ENCODE measurements at regions not wholly inside any gene's neighbourhood (a gene's known extent, or its start where the extent isn't known, plus 50 kb on each side); places are given as distances from the start of the nearest gene placed in this dataset.

GRCh38 chr18:60096428-60096827 lies 196.6 kb downstream of the PMAIP1 start:
- no peak for TF ChIP-seq POLR2AphosphoS5 (IDR thresholded peaks at IDR 0.05)
- Histone ChIP-seq H3K27me3 (no peaks in the 10 kb centered on the region), H3K4me3 (no peak overlapping the region), H3K4me1 (no peaks in the 10 kb centered on the region), H3K9me3 (no peaks in the 10 kb centered on the region), H3K36me3 (no peaks in the 10 kb centered on the region), H3K27ac (no peak overlapping the region)
- in situ Hi-C loops (cut with MboI; ENCODE audit: low pct_ligation_motif_present in 1 of 4, low pct_unique_long_range_greater_than_20kb in 1 of 4, low sequenced_read_pairs in 3 of 4) = loop anchor here in 2 of 4 donors (25.0 kb wide), 2 partner anchors 91 to 316 kb away; no protein-coding TSS in a partner anchor
- DNase-seq = no peak
- 34 to 55% methylated on average over 1 of the region's 1 CpG for WGBS, 2 donors (ENCODE audit: low coverage in 1 of 2)
- intact Hi-C loops (cut with DNase I; ENCODE audit: low total_unique reads) = no loop called here

GRCh38 chr18:60092073-60092472 lies 192.3 kb downstream of the PMAIP1 start:
- Histone ChIP-seq H3K27me3 (no peaks in the 10 kb centered on the region), H3K9me3 (no peaks in the 10 kb centered on the region), H3K27ac (no peak overlapping the region), H3K36me3 (no peaks in the 10 kb centered on the region), H3K4me3 (no peak overlapping the region), H3K4me1 (no peaks in the 10 kb centered on the region)
- no peak for TF ChIP-seq CTCF (IDR thresholded peaks at IDR 0.05)
- TF ChIP-seq POLR2A (IDR thresholded peaks at IDR 0.05) = no peak
- TF ChIP-seq EP300 (IDR thresholded peaks at IDR 0.05; ENCODE audit: low read depth) = no peak
- TF ChIP-seq POLR2AphosphoS5 (IDR thresholded peaks at IDR 0.05) = no peak
- intact Hi-C loops (cut with DNase I; ENCODE audit: low total_unique reads) = no loop called here
- no peak for DNase-seq
- in situ Hi-C loops (cut with MboI; ENCODE audit: low pct_ligation_motif_present in 1 of 4, low pct_unique_long_range_greater_than_20kb in 1 of 4, low sequenced_read_pairs in 3 of 4) = loop anchor here in 2 of 4 donors (25.0 kb wide), 2 partner anchors 95 to 320 kb away; no protein-coding TSS in a partner anchor

GRCh38 chr18:60090170-60090569 lies 190.4 kb downstream of the PMAIP1 start:
- intact Hi-C loops (cut with DNase I; ENCODE audit: low total_unique reads) = no loop called here
- no peak for DNase-seq
- no peaks in the 10 kb centered on the region for H3K27me3 ChIP-seq
- in situ Hi-C loops (cut with MboI; ENCODE audit: low pct_ligation_motif_present in 1 of 4, low pct_unique_long_range_greater_than_20kb in 1 of 4, low sequenced_read_pairs in 3 of 4) = loop anchor here in 2 of 4 donors (25.0 kb wide), 2 partner anchors 97 to 322 kb away; no protein-coding TSS in a partner anchor
- 35 to 39% methylated on average over 7 of the region's 7 CpGs for WGBS, 2 donors (ENCODE audit: low coverage in 1 of 2)
- no peak overlapping the region for H3K27ac ChIP-seq
- TF ChIP-seq POLR2AphosphoS5 (IDR thresholded peaks at IDR 0.05) (no peak), CTCF (IDR thresholded peaks at IDR 0.05) (no peak), POLR2A (IDR thresholded peaks at IDR 0.05) (no peak), EP300 (IDR thresholded peaks at IDR 0.05; ENCODE audit: low read depth) (no peak)
- no peaks in the 10 kb centered on the region for H3K9me3 ChIP-seq
- H3K4me1 ChIP-seq = no peaks in the 10 kb centered on the region
- H3K36me3 ChIP-seq = no peaks in the 10 kb centered on the region
- no peak overlapping the region for H3K4me3 ChIP-seq

- no peak overlapping the region for H3K27ac ChIP-seq
- in situ Hi-C loops (cut with MboI; ENCODE audit: low pct_ligation_motif_present in 1 of 4, low pct_unique_long_range_greater_than_20kb in 1 of 4, low sequenced_read_pairs in 3 of 4) = loop anchor here in 2 of 4 donors (25.0 kb wide), 2 partner anchors 105 to 330 kb away; no protein-coding TSS in a partner anchor
Observed at GRCh38 chr18:60082790-60083189, 183.0 kb downstream of the PMAIP1 start.

More at GRCh38 chr18:60082790-60083189, 183.0 kb downstream of the PMAIP1 start:
- intact Hi-C loops (cut with DNase I; ENCODE audit: low total_unique reads) = no loop called here
- TF ChIP-seq CTCF (IDR thresholded peaks at IDR 0.05) (no peak), EP300 (IDR thresholded peaks at IDR 0.05; ENCODE audit: low read depth) (no peak), POLR2AphosphoS5 (IDR thresholded peaks at IDR 0.05) (no peak), POLR2A (IDR thresholded peaks at IDR 0.05) (no peak)
- no peak for DNase-seq
- H3K4me1 ChIP-seq = no peaks in the 10 kb centered on the region
- WGBS, 2 donors (ENCODE audit: low coverage in 1 of 2) = 50 to 70% methylated on average over 1 of the region's 1 CpG
- no peaks in the 10 kb centered on the region for H3K9me3 ChIP-seq
- H3K36me3 ChIP-seq = no peaks in the 10 kb centered on the region
- H3K4me3 ChIP-seq = no peak overlapping the region
- no peaks in the 10 kb centered on the region for H3K27me3 ChIP-seq
